Neural cell (in vitro differentiated cells): ENCODE measurements at regions not wholly inside any gene's neighbourhood (a gene's known extent, or its start where the extent isn't known, plus 50 kb on each side); places are given as distances from the start of the nearest gene placed in this dataset.

ENCODE experiments used
- H2AFZ ChIP-seq: fragments of 200-600, 300-800 bp; sonication (generic), shearing (Covaris generic); 2 replicates; pipeline ENCODE4 v1.6.0; 2014; ENCODE audit warnings: low read depth, mild to moderate bottlenecking, antibody characterized with exemption, low read length, moderate library complexity
- H3F3A ChIP-seq: fragments of 200-600 bp; shearing (Covaris generic); 2 replicates; pipeline ENCODE4 v1.6.1; 2016; ENCODE audit warnings: mild to moderate bottlenecking, moderate library complexity, mixed read lengths, antibody characterized with exemption, low read length; ENCODE audit not compliant: insufficient read depth, poor library complexity, severe bottlenecking
- H3K27ac ChIP-seq: fragments of 200-600, 300-800 bp; sonication (generic), shearing (Covaris generic); 2 replicates; pipeline ENCODE4 v1.5.1; 2014; ENCODE audit warnings: mild to moderate bottlenecking, low read length, moderate library complexity
- H3K27me3 ChIP-seq: fragments of 300-800, 200-600 bp; sonication (generic), shearing (Covaris generic); 2 replicates; pipeline ENCODE4 v1.6.0; 2014; ENCODE audit warnings: mild to moderate bottlenecking, low read depth, low read length, moderate library complexity; ENCODE audit not compliant: insufficient read depth
- H3K36me3 ChIP-seq: fragments of 300-800, 200-600 bp; sonication (generic), shearing (Covaris generic); 2 replicates; pipeline ENCODE4 v1.5.1; 2014; ENCODE audit warnings: mild to moderate bottlenecking, antibody characterized with exemption, low read length, moderate library complexity; ENCODE audit not compliant: insufficient read depth
- H3K4me2 ChIP-seq: fragments of 300-800, 200-600 bp; sonication (generic), shearing (Covaris generic); 2 replicates; pipeline ENCODE4 v1.6.0; 2014; ENCODE audit warnings: mild to moderate bottlenecking, low read length
- H3K4me3 ChIP-seq: fragments of 300-800, 200-600 bp; sonication (generic), shearing (Covaris generic); 2 replicates; pipeline ENCODE4 v1.5.1; 2014; ENCODE audit warnings: mild to moderate bottlenecking, low read length, moderate library complexity
- H3K79me2 ChIP-seq: fragments of 200-600 bp; shearing (Covaris generic); replicated peaks from 2 replicates; pipeline ENCODE4 v1.6.0; 2014; ENCODE audit warnings: mild to moderate bottlenecking, low read length, moderate library complexity; ENCODE audit not compliant: insufficient read depth
- H3K9ac ChIP-seq: fragments of 300-800, 200-600 bp; sonication (generic), shearing (Covaris generic); 2 replicates; pipeline ENCODE4 v1.6.1; 2016; ENCODE audit warnings: mild to moderate bottlenecking, low read length, mixed read lengths
- H3K9me2 ChIP-seq: fragments of 200-600 bp; shearing (Covaris generic); 2 replicates; pipeline ENCODE4 v1.6.1; 2016; ENCODE audit warnings: mild to moderate bottlenecking, low read length, mixed read lengths; ENCODE audit not compliant: insufficient read depth
- H3K9me3 ChIP-seq: fragments of 200-600, 300-800 bp; sonication (generic), shearing (Covaris generic); 2 replicates; pipeline ENCODE4 v1.6.1; 2016; ENCODE audit warnings: mild to moderate bottlenecking, mixed run types, low read length, moderate library complexity, mixed read lengths
- H4K20me1 ChIP-seq: fragments of 200-600 bp; shearing (Covaris generic); 2 replicates; pipeline ENCODE4 v1.6.1; 2016; ENCODE audit warnings: mild to moderate bottlenecking, mixed run types; ENCODE audit not compliant: insufficient read depth
- EP300 ChIP-seq: fragments of 450-650 bp; conservative IDR thresholded peaks from 2 replicates; pipeline ENCODE4 v1.6.1; 2014; ENCODE audit warnings: antibody characterized with exemption, mild to moderate bottlenecking, moderate library complexity; ENCODE audit not compliant: poor library complexity, severe bottlenecking
- EZH2 ChIP-seq: fragments of 200-600, 300-800 bp; shearing (Covaris generic), sonication (generic); IDR thresholded peaks from 2 replicates; pipeline ENCODE4 v1.6.1; 2014; ENCODE audit warnings: antibody characterized with exemption, low read length, borderline replicate concordance, mild to moderate bottlenecking; ENCODE audit not compliant: insufficient read depth, poor library complexity, severe bottlenecking
- MXI1 ChIP-seq: fragments of 450-650 bp; conservative IDR thresholded peaks from 2 replicates; pipeline ENCODE4 v1.6.1; 2014; ENCODE audit warnings: antibody characterized with exemption, mild to moderate bottlenecking; ENCODE audit not compliant: poor library complexity, severe bottlenecking
- POLR2AphosphoS5 ChIP-seq: IDR thresholded peaks from 2 replicates; pipeline ENCODE4 v1.6.1; 2012
- RAD21 ChIP-seq: fragments of 450-650 bp; conservative IDR thresholded peaks from 2 replicates; pipeline ENCODE4 v1.6.1; 2014; ENCODE audit warnings: antibody characterized with exemption, mild to moderate bottlenecking, moderate library complexity
- SMC3 ChIP-seq: fragments of 450-650 bp; conservative IDR thresholded peaks from 2 replicates; pipeline ENCODE4 v1.6.1; 2014; ENCODE audit warnings: antibody characterized with exemption, mild to moderate bottlenecking, moderate library complexity; ENCODE audit not compliant: poor library complexity
- TAF1 ChIP-seq: IDR thresholded peaks from 2 replicates; pipeline ENCODE4 v1.6.1; 2012; ENCODE audit warnings: low read depth
- TF ChIP-seq, protein P1 (sequence below): IDR thresholded peaks from 2 replicates; pipeline ENCODE4 v1.6.1; 2012; ENCODE audit warnings: borderline replicate concordance
- TF ChIP-seq, protein P2 (sequence below): fragments of 450-650 bp; IDR thresholded peaks from 2 replicates; pipeline ENCODE4 v1.5.1; 2014; ENCODE audit warnings: antibody characterized with exemption, mild to moderate bottlenecking, moderate library complexity; ENCODE audit not compliant: poor library complexity, severe bottlenecking

DNA sequence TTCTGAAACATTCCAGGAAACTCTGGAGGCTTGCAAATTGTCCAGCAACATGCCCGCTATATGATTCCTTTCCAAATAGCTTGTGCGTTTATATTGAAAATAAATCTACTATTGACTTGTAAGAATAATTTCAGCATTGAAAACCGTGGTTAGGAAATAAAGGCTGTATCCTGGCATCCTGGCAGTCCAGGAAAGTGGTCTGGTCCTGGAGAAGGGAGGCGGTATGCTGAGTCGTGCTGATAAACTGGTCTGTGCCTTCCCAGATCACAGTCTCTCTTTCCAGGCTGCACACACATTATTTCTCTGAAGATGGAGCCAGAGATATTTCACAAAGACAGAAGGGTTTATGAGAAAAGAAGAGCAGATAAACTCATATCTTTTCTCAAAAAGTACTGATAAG is 350.1 kb upstream of the COBL start:
- TF ChIP-seq RAD21 (peak; percentile 80), SMC3 (peak; percentile 72), TAF1 (no peak), EP300 (no peak), POLR2AphosphoS5 (no peak), EZH2 (no peak), MXI1 (no peak)
- TF ChIP-seq, protein P1, sequence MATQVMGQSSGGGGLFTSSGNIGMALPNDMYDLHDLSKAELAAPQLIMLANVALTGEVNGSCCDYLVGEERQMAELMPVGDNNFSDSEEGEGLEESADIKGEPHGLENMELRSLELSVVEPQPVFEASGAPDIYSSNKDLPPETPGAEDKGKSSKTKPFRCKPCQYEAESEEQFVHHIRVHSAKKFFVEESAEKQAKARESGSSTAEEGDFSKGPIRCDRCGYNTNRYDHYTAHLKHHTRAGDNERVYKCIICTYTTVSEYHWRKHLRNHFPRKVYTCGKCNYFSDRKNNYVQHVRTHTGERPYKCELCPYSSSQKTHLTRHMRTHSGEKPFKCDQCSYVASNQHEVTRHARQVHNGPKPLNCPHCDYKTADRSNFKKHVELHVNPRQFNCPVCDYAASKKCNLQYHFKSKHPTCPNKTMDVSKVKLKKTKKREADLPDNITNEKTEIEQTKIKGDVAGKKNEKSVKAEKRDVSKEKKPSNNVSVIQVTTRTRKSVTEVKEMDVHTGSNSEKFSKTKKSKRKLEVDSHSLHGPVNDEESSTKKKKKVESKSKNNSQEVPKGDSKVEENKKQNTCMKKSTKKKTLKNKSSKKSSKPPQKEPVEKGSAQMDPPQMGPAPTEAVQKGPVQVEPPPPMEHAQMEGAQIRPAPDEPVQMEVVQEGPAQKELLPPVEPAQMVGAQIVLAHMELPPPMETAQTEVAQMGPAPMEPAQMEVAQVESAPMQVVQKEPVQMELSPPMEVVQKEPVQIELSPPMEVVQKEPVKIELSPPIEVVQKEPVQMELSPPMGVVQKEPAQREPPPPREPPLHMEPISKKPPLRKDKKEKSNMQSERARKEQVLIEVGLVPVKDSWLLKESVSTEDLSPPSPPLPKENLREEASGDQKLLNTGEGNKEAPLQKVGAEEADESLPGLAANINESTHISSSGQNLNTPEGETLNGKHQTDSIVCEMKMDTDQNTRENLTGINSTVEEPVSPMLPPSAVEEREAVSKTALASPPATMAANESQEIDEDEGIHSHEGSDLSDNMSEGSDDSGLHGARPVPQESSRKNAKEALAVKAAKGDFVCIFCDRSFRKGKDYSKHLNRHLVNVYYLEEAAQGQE: no peak
- TF ChIP-seq, protein P2, sequence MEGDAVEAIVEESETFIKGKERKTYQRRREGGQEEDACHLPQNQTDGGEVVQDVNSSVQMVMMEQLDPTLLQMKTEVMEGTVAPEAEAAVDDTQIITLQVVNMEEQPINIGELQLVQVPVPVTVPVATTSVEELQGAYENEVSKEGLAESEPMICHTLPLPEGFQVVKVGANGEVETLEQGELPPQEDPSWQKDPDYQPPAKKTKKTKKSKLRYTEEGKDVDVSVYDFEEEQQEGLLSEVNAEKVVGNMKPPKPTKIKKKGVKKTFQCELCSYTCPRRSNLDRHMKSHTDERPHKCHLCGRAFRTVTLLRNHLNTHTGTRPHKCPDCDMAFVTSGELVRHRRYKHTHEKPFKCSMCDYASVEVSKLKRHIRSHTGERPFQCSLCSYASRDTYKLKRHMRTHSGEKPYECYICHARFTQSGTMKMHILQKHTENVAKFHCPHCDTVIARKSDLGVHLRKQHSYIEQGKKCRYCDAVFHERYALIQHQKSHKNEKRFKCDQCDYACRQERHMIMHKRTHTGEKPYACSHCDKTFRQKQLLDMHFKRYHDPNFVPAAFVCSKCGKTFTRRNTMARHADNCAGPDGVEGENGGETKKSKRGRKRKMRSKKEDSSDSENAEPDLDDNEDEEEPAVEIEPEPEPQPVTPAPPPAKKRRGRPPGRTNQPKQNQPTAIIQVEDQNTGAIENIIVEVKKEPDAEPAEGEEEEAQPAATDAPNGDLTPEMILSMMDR: peak; percentile 70
- H3K4me3 ChIP-seq: no peak overlapping the region
- no peak overlapping the region for H2AFZ ChIP-seq
- H3F3A ChIP-seq: no peaks in the 10 kb centered on the region
- no peaks in the 10 kb centered on the region for H4K20me1 ChIP-seq
- no peaks in the 10 kb centered on the region for H3K9me2 ChIP-seq
- no peaks in the 10 kb centered on the region for H3K27me3 ChIP-seq
- no peak overlapping the region for H3K9ac ChIP-seq
- H3K9me3 ChIP-seq: no peaks in the 10 kb centered on the region
- no peak overlapping the region for H3K27ac ChIP-seq
- no peaks in the 10 kb centered on the region for H3K79me2 ChIP-seq
- H3K36me3 ChIP-seq: no peaks in the 10 kb centered on the region
- no peak overlapping the region for H3K4me2 ChIP-seq

DNA sequence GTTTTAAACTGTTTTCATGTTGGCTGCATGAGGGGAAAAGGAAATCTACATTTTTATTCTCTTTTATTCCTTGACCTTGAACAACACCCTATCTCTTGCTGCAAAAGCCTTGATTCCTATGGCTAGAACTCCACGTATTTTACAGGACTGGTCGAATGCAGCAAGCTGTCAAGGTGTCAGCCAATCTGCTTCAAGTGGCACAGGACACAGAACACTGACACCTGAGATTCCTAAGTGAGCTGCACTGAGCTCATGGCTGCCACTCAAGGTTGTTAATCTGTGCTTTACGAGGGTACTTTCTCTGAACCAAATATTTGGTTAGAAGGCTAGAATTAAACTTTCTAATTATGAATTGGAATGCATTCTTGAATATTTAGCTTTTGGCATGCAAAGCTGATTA is 349.7 kb upstream of the COBL start:
- H3K4me3 ChIP-seq: no peak overlapping the region
- no peaks in the 10 kb centered on the region for H4K20me1 ChIP-seq
- H3K79me2 ChIP-seq: no peaks in the 10 kb centered on the region
- no peak overlapping the region for H3K4me2 ChIP-seq
- no peak overlapping the region for H3K9ac ChIP-seq
- H3K27ac ChIP-seq: no peak overlapping the region
- TF ChIP-seq, protein P2: no peak
- TF ChIP-seq MXI1 (no peak), EP300 (no peak), SMC3 (no peak), POLR2AphosphoS5 (no peak), EZH2 (no peak), RAD21 (no peak), TAF1 (no peak)
- TF ChIP-seq, protein P1: no peak
- no peaks in the 10 kb centered on the region for H3K9me2 ChIP-seq
- no peaks in the 10 kb centered on the region for H3K36me3 ChIP-seq
- no peaks in the 10 kb centered on the region for H3F3A ChIP-seq
- H3K27me3 ChIP-seq: no peaks in the 10 kb centered on the region
- no peak overlapping the region for H2AFZ ChIP-seq
- no peaks in the 10 kb centered on the region for H3K9me3 ChIP-seq
